ENCODE measurements at regions not wholly inside any gene's neighbourhood (a gene's known extent, or its start where the extent isn't known, plus 50 kb on each side); places are given as distances from the start of the nearest gene placed in this dataset.

GRCh38 chr7:13259930-13260329 lies 572.5 kb downstream of the ARL4A start:
- TF ChIP-seq CREB1 (IDR thresholded peaks at IDR 0.05; ENCODE audit: low read depth) (no peak), YY1 (IDR thresholded peaks at IDR 0.05; ENCODE audit: low read depth) (no peak), REST (IDR thresholded peaks at IDR 0.05; ENCODE audit: low read depth) (no peak), EGR1 (IDR thresholded peaks at IDR 0.05) (no peak), EP300 (IDR thresholded peaks at IDR 0.05; ENCODE audit: borderline replicate concordance) (no peak), FOXM1 (IDR thresholded peaks at IDR 0.05; ENCODE audit: borderline replicate concordance, low read depth) (no peak), MAX (IDR thresholded peaks at IDR 0.05) (no peak)

- peak; percentile 84 for TF ChIP-seq RAD21 (IDR thresholded peaks at IDR 0.05; ENCODE audit: low read depth)
- TF ChIP-seq CEBPB (IDR thresholded peaks at IDR 0.05): no peak
These were observed 575.6 kb downstream of the ARL4A start for GRCh38 chr7:13262929-13263530.

GRCh38 chr7:13265271-13265670 lies 577.8 kb downstream of the ARL4A start:
- TF ChIP-seq REST (IDR thresholded peaks at IDR 0.05; ENCODE audit: low read depth): no peak
- TF ChIP-seq CEBPB (IDR thresholded peaks at IDR 0.05): no peak
- no peak; the same call in 1 of the 2 replicates for TF ChIP-seq NFIC (IDR thresholded peaks at IDR 0.05)
- no peak for TF ChIP-seq TEAD4 (IDR thresholded peaks at IDR 0.05)
- TF ChIP-seq EP300 (IDR thresholded peaks at IDR 0.05; ENCODE audit: borderline replicate concordance): no peak
- no peak for TF ChIP-seq FOXM1 (IDR thresholded peaks at IDR 0.05; ENCODE audit: borderline replicate concordance, low read depth)
- no peak for TF ChIP-seq YY1 (IDR thresholded peaks at IDR 0.05; ENCODE audit: low read depth)
- TF ChIP-seq RAD21 (IDR thresholded peaks at IDR 0.05; ENCODE audit: low read depth): no peak
- TF ChIP-seq USF1 (IDR thresholded peaks at IDR 0.05): no peak
- no peak for TF ChIP-seq TCF12 (IDR thresholded peaks at IDR 0.05; ENCODE audit: low read depth)
- no peak for TF ChIP-seq MAX (IDR thresholded peaks at IDR 0.05)
- TF ChIP-seq CREB1 (IDR thresholded peaks at IDR 0.05; ENCODE audit: low read depth): no peak
- TF ChIP-seq TAF1 (IDR thresholded peaks at IDR 0.05; ENCODE audit: low read depth): no peak
- no peak for TF ChIP-seq ZBTB7A (IDR thresholded peaks at IDR 0.05; ENCODE audit: low read depth)
- no peak for TF ChIP-seq EGR1 (IDR thresholded peaks at IDR 0.05)

GRCh38 chr7:13276977-13277376 lies 589.5 kb downstream of the ARL4A start:
- TF ChIP-seq RAD21 (IDR thresholded peaks at IDR 0.05; ENCODE audit: low read depth) (no peak), EP300 (IDR thresholded peaks at IDR 0.05; ENCODE audit: borderline replicate concordance) (no peak), YY1 (IDR thresholded peaks at IDR 0.05; ENCODE audit: low read depth) (no peak), MAX (IDR thresholded peaks at IDR 0.05) (no peak), EGR1 (IDR thresholded peaks at IDR 0.05) (no peak), USF1 (IDR thresholded peaks at IDR 0.05) (no peak), FOXM1 (IDR thresholded peaks at IDR 0.05; ENCODE audit: borderline replicate concordance, low read depth) (no peak), CREB1 (IDR thresholded peaks at IDR 0.05; ENCODE audit: low read depth) (no peak), REST (IDR thresholded peaks at IDR 0.05; ENCODE audit: low read depth) (no peak), NFIC (IDR thresholded peaks at IDR 0.05) (no peak), TAF1 (IDR thresholded peaks at IDR 0.05; ENCODE audit: low read depth) (no peak), ZBTB7A (IDR thresholded peaks at IDR 0.05; ENCODE audit: low read depth) (no peak), TEAD4 (IDR thresholded peaks at IDR 0.05) (no peak), TCF12 (IDR thresholded peaks at IDR 0.05; ENCODE audit: low read depth) (no peak), CEBPB (IDR thresholded peaks at IDR 0.05) (no peak)
